WTC11 (cell line): ENCODE measurements at regions not wholly inside any gene's neighbourhood (a gene's known extent, or its start where the extent isn't known, plus 50 kb on each side); places are given as distances from the start of the nearest gene placed in this dataset.

Source experiments
- ATF6 ChIP-seq: sonication (generic); formaldehyde crosslinking; IDR thresholded peaks from 2 replicates; pipeline ENCODE4 v1.8.1; 2023; ENCODE audit warnings: mild to moderate bottlenecking, missing genetic modification reagents
- CTCF ChIP-seq: fragments of 200-600 bp; IDR thresholded peaks from 2 replicates; pipeline ENCODE4 v1.8.0; 2022; ENCODE audit warnings: antibody characterized with exemption
- FOXP1 ChIP-seq: sonication (generic); formaldehyde crosslinking; IDR thresholded peaks from 2 replicates; pipeline ENCODE4 v1.8.0; 2022; ENCODE audit warnings: missing genetic modification reagents, mild to moderate bottlenecking, moderate library complexity, borderline replicate concordance
- MLX ChIP-seq: sonication (generic); formaldehyde crosslinking; IDR thresholded peaks from 2 replicates; pipeline ENCODE4 v1.8.1; 2023; ENCODE audit warnings: mild to moderate bottlenecking, missing genetic modification reagents, moderate library complexity
- TEAD1 ChIP-seq: sonication (generic); formaldehyde crosslinking; IDR thresholded peaks from 2 replicates; pipeline ENCODE4 v1.8.0; 2022; ENCODE audit warnings: mild to moderate bottlenecking, missing genetic modification reagents
- ZMAT4 ChIP-seq: fragments of 250-450 bp; sonication (Bioruptor Pico); IDR thresholded peaks from 2 replicates; pipeline ENCODE4 v1.9.0; 2021; ENCODE audit warnings: mild to moderate bottlenecking
- ZNF317 ChIP-seq: sonication (generic); formaldehyde crosslinking; IDR thresholded peaks from 2 replicates; pipeline ENCODE4 v1.8.1; 2023; ENCODE audit warnings: low read depth, mild to moderate bottlenecking, moderate library complexity, missing genetic modification reagents, borderline replicate concordance
- ZNF396 ChIP-seq: fragments of 250-450 bp; sonication (Bioruptor Pico); IDR thresholded peaks from 2 replicates; pipeline ENCODE4 v1.8.0; 2021; ENCODE audit warnings: mild to moderate bottlenecking, moderate library complexity, borderline replicate concordance

GRCh38 chr2:187890690-187891089, 336.5 kb upstream of the TFPI start:
- TF ChIP-seq CTCF: no peak
- TF ChIP-seq ZNF396 (CRISPR knock-in tag): no peak
- TF ChIP-seq ZNF317 (CRISPR knock-in tag): no peak
- no peak for TF ChIP-seq TEAD1
- no peak for TF ChIP-seq ZMAT4
- no peak for TF ChIP-seq FOXP1 (CRISPR knock-in tag)
- no peak for TF ChIP-seq MLX
- TF ChIP-seq ATF6 (CRISPR knock-in tag): no peak
